Upper lobe of left lung (tissue), 6 donors: ENCODE measurements at regions not wholly inside any gene's neighbourhood (a gene's known extent, or its start where the extent isn't known, plus 50 kb on each side); places are given as distances from the start of the nearest gene placed in this dataset.

Experiments
- ATAC-seq, 2 donors: fragments of 200-7000 bp; cut with Tn5 transposase; one replicate each; pipeline ENCODE4 v1.9.1; 2022; ENCODE audit warnings: mild to moderate bottlenecking in 2 of 2, moderate library complexity in 2 of 2; ENCODE audit not compliant: low FRiP score in 2 of 2
- DNase-seq, 2 donors: peaks; one replicate each; pipeline ENCODE4 v3.0.0-alpha.2; 2019 to 2020
- H3K27ac ChIP-seq, 4 donors: fragments of 200-600 bp; sonication (generic); one replicate each; pipeline ENCODE4 v1.5.1; 2016 to 2019
- H3K27me3 ChIP-seq, 4 donors: fragments of 200-600 bp; sonication (generic); one replicate each; pipeline ENCODE4 v1.5.1; 2017 to 2019
- H3K36me3 ChIP-seq, 4 donors: fragments of 200-600 bp; sonication (generic); one replicate each; pipeline ENCODE4 v1.5.1; 2016 to 2019
- H3K4me1 ChIP-seq, 4 donors: fragments of 200-600 bp; sonication (generic); one replicate each; pipeline ENCODE4 v1.5.1; 2018 to 2019
- H3K4me3 ChIP-seq, 4 donors: fragments of 200-600 bp; sonication (generic); one replicate each; pipeline ENCODE4 v1.5.1; 2017 to 2019; ENCODE audit warnings: mild to moderate bottlenecking in 2 of 4, moderate library complexity in 1 of 4
- H3K9me3 ChIP-seq, 4 donors: fragments of 200-600 bp; sonication (generic); one replicate each; pipeline ENCODE4 v1.5.1; 2018 to 2019
- EP300 ChIP-seq, 4 donors: sonication (generic); formaldehyde crosslinking; IDR thresholded peaks; one replicate each; pipeline ENCODE4 v1.5.1; 2017; ENCODE audit warnings: antibody characterized with exemption in 4 of 4, control low read depth in 2 of 4
- POLR2A ChIP-seq, 4 donors: fragments of 450-650 bp; IDR thresholded peaks; one replicate each; pipeline ENCODE4 v1.5.1; 2016 to 2017; ENCODE audit warnings: antibody characterized with exemption in 4 of 4, mild to moderate bottlenecking in 2 of 4
- POLR2AphosphoS5 ChIP-seq, 2 donors: sonication (generic); formaldehyde crosslinking; IDR thresholded peaks; one replicate each; pipeline ENCODE4 v1.5.1; 2017; ENCODE audit warnings: antibody characterized with exemption in 2 of 2
- WGBS, 2 donors: methylation state at CpG; one replicate each; pipeline ENCODE4 v1.1.5; 2017 to 2018; 5-methylcytosine and 5-hydroxymethylcytosine counted together
- small RNA-seq, 4 donors: library from RNA; depleted of rRNA; stranded (forward); fragments of <200 nt; gene quantifications; one replicate each; pipeline ENCODE3, GENCODE V24; 2016
- TF ChIP-seq, protein P1 (sequence below), 6 experiments: fragments of 450-650 bp in 4 of 6; fragments of 200-600 bp in 2 of 6; sonication (generic) in 2 of 6; IDR thresholded peaks; one replicate each; pipeline ENCODE4 v1.5.1; 2016 to 2019; ENCODE audit warnings: antibody characterized with exemption in 6 of 6
- donor health status: DM: no; HTN: no; CAD: no; lungs with moderate emphysema.
- donor health status: DM: no; HTN: yes; CAD: no; lungs with severe emphysema.

DNA sequence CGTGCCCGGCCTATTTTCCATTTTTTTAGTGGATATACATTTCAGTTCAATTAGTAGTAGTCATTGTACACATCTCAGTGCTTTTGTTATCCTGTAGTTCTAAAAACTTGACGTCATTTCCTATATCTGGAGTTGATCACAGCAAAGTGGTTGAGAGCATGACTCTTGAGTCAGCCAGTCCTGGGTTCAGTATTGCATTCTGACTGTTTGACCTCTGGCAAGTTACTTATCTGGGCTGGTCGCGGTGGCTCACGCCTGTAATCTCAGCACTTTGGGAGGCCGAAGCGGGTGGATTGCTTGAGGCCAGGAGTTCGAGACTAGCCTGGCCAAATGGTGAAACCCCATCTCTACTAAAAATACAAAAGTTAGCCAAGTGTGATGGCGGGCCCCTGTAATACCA, 50.4 kb upstream of the PPM1B start:
- TF ChIP-seq EP300 (IDR thresholded peaks at IDR 0.05) (no peak), POLR2AphosphoS5 (IDR thresholded peaks at IDR 0.05) (no peak), POLR2A (IDR thresholded peaks at IDR 0.05) (no peak)
- TF ChIP-seq, protein P1, sequence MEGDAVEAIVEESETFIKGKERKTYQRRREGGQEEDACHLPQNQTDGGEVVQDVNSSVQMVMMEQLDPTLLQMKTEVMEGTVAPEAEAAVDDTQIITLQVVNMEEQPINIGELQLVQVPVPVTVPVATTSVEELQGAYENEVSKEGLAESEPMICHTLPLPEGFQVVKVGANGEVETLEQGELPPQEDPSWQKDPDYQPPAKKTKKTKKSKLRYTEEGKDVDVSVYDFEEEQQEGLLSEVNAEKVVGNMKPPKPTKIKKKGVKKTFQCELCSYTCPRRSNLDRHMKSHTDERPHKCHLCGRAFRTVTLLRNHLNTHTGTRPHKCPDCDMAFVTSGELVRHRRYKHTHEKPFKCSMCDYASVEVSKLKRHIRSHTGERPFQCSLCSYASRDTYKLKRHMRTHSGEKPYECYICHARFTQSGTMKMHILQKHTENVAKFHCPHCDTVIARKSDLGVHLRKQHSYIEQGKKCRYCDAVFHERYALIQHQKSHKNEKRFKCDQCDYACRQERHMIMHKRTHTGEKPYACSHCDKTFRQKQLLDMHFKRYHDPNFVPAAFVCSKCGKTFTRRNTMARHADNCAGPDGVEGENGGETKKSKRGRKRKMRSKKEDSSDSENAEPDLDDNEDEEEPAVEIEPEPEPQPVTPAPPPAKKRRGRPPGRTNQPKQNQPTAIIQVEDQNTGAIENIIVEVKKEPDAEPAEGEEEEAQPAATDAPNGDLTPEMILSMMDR (IDR thresholded peaks at IDR 0.05) = no peak
- H3K27ac ChIP-seq = no peak overlapping the region
- ATAC-seq = no peak
- no peaks in the 10 kb centered on the region for H3K36me3 ChIP-seq
- H3K9me3 ChIP-seq = no peaks in the 10 kb centered on the region
- H3K4me3 ChIP-seq = no peak overlapping the region
- no peaks in the 10 kb centered on the region for H3K27me3 ChIP-seq
- DNase-seq = no peak
- 94 to 97% methylated on average over 10 of the region's 10 CpGs for WGBS, 2 donors
- no peaks in the 10 kb centered on the region for H3K4me1 ChIP-seq

Small RNA genes lying in the stretch of these regions (small RNA-seq; reads per million reads assigned to genes)
- 0 reads per million in 4 donors for gene AC019129.1
